HG02973 (cell line): ENCODE measurements at regions not wholly inside any gene's neighbourhood (a gene's known extent, or its start where the extent isn't known, plus 50 kb on each side); places are given as distances from the start of the nearest gene placed in this dataset.

Source experiments
- ATAC-seq: cut with Tn5 transposase; IDR thresholded peaks from one replicate; pipeline ENCODE4 v1.9.1; 2021; ENCODE audit warnings: moderate library complexity; ENCODE audit not compliant: unreplicated experiment

- no peak for ATAC-seq
Observed at GRCh38 chr1:4944911-4945310, 290.5 kb downstream of the AJAP1 start.

- no peak for ATAC-seq
Observed at GRCh38 chr1:4944072-4944471, 289.7 kb downstream of the AJAP1 start.

- ATAC-seq, result no peak
Observed at GRCh38 chr1:4939266-4939665, 284.9 kb downstream of the AJAP1 start.

- no peak for ATAC-seq
Observed at GRCh38 chr1:4937876-4938534, 283.6 kb downstream of the AJAP1 start.

GRCh38 chr1:4935807-4936206 is 281.4 kb downstream of the AJAP1 start:
- no peak for ATAC-seq

- no peak for ATAC-seq
Observed at GRCh38 chr1:4933232-4933631, 278.8 kb downstream of the AJAP1 start.

- no peak for ATAC-seq
Observed at GRCh38 chr1:4932311-4933030, 278.1 kb downstream of the AJAP1 start.

- ATAC-seq, result no peak
Observed at GRCh38 chr1:4931486-4931885, 277.1 kb downstream of the AJAP1 start.

GRCh38 chr1:4928186-4928585 is 273.8 kb downstream of the AJAP1 start:
- no peak for ATAC-seq

GRCh38 chr1:4924356-4924755 is 269.9 kb downstream of the AJAP1 start:
- ATAC-seq, result no peak

- no peak for ATAC-seq
Observed at GRCh38 chr1:4916610-4917009, 262.2 kb downstream of the AJAP1 start.

- no peak for ATAC-seq
Observed at GRCh38 chr1:4915154-4915553, 260.7 kb downstream of the AJAP1 start.

GRCh38 chr1:4908486-4908885 is 254.1 kb downstream of the AJAP1 start:
- ATAC-seq, result no peak

GRCh38 chr1:4894566-4894965 is 240.2 kb downstream of the AJAP1 start:
- ATAC-seq, result no peak

GRCh38 chr1:4880626-4881025 is 226.2 kb downstream of the AJAP1 start:
- no peak for ATAC-seq

GRCh38 chr1:4877426-4877825 is 223.0 kb downstream of the AJAP1 start:
- ATAC-seq, result no peak

GRCh38 chr1:4871373-4871772 is 217.0 kb downstream of the AJAP1 start:
- no peak for ATAC-seq

- no peak for ATAC-seq
Observed at GRCh38 chr1:4868521-4868920, 214.1 kb downstream of the AJAP1 start.

GRCh38 chr1:4856396-4856795 is 202.0 kb downstream of the AJAP1 start:
- ATAC-seq, result no peak

GRCh38 chr1:4854367-4854766 is 200.0 kb downstream of the AJAP1 start:
- ATAC-seq, result no peak

- ATAC-seq, result no peak
Observed at GRCh38 chr1:4853904-4854303, 199.5 kb downstream of the AJAP1 start.

- ATAC-seq, result no peak
Observed at GRCh38 chr1:4851385-4852065, 197.1 kb downstream of the AJAP1 start.
